GM11168 (cell line): ENCODE measurements at regions not wholly inside any gene's neighbourhood (a gene's known extent, or its start where the extent isn't known, plus 50 kb on each side); places are given as distances from the start of the nearest gene placed in this dataset.
"Not testable (repeated sequence)": the region's sequence is repeated elsewhere in the genome, so short reads cannot be mapped to it uniquely, and the experiment has no call there.

Source experiments
- in situ Hi-C: fragments of 300-500 bp; cut with MboI; formaldehyde crosslinking; loops from one replicate; pipeline ENCODE4 v1.12.0; 2022; ENCODE audit warnings: low sequenced_read_pairs; ENCODE audit not compliant: unreplicated experiment

DNA sequence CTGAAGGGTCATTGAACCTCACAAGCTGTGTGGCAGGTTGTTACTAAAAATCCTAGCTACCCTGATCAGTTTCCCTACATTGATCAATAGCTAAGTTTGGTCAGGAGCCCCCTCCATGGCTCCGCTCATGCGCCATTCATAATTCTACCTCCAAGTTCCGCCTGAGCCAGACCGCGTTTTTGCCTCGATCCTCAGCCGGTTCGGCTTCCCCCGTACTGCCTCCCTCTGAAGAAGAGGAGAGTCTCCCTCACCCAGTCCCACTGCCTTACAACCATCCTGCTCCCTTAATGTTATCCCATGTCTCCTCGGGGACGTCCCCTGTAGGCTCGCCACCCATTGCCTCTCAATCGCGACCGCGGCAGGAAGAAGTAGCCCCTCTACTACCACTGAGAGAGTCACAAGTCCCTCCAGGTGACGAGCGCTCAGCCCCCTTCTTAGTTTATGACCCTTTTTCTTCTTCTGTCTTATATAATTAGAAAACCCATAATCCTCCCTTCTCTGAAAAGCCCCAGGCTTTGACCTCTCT lies 158.2 kb downstream of the DEFB131A start:
- in situ Hi-C loops = no loop called here

DNA sequence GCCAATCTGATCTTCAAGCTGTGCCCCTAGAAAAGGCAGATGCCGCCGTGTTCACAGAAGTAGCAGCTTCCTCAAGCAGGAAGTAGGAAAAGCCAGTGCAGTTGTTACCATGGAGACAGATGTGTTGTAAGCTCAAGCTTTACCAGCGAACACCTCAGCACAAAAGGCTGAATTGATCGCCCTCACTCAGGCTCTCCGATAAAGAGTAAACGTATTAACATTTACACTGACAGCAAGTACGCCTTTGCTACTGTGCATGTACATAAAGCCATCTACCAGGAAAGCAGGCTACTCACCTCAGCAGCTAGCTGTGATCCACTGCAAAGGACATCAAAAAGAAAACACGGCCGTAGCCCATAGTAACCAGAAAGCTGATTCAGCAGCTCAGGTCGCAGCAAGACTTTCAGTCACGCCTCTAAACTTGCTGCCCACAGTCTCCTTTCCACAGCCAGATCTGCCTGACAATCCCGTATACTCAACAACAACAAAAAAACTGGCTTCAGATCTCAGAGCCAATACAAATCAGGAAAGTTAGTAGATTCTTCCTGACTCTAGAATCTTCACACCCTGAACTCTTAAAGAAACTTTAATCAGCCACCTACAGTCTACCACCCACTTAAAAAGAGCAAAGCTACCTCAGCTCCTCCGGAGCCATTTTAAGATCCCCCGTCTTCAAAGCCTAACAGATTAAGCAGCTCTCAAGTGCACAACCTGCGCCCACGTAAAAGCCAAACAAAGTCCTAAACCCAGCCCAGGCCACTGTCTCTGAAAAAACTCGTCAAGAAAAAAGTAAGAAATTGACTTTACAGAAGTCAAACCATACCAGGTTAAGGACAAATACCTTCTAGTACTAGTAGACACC lies 160.0 kb downstream of the DEFB131A start:
- in situ Hi-C loops = not testable (repeated sequence)

DNA sequence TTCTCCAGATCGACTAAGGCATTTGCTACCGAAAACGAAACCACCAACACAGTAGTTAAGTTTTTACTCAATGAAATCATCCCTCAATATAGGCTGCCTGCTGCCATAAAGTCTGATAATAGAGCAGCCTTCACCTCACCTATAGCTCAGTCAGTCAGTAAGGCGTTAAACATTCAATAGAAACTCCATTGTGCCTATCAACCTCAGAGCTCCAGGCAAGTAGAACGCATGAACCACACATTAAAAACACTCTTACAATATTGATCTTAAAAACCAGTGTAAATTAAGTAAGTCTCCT lies 160.6 kb downstream of the DEFB131A start:
- in situ Hi-C loops = not testable (repeated sequence)

DNA sequence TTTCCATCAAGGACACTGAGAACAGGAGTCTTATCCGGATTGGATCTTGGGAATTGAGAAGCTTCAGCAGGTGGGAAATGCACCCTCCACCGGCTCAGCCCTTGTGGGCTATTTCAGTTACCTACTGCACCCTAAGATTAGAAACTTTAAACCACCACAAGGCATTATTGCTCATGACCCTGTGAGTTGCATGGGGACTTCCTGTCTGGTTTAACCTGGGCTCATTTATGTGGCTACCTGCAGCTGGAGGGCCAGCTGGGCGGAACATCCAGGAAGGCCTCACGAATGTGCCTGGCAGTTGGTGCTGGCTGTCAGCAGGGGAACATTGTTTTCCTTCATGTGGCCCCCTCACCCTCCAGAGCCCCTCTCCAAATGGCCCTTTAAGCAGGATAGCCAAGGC lies 164.1 kb downstream of the DEFB131A start:
- in situ Hi-C loops = no loop called here

DNA sequence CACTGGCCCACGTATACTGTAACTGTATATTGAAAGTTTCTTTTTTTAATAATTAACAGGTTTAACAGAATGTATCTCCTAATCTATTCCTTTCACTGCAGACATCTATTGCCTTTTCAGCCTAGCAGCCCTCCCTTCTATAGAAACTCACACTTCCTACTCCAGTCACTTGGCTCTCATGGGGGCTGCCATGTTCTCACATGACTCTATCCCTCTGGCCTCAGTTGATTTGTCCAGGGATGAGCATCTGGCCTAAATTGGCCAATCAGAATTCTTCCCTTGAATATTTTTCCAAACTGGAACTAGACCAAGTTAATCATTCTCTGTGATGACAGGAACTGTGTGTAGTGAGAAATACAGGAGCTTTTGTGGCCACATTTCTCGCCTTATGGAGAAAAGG lies 166.1 kb downstream of the DEFB131A start:
- in situ Hi-C loops = not testable (repeated sequence)

DNA sequence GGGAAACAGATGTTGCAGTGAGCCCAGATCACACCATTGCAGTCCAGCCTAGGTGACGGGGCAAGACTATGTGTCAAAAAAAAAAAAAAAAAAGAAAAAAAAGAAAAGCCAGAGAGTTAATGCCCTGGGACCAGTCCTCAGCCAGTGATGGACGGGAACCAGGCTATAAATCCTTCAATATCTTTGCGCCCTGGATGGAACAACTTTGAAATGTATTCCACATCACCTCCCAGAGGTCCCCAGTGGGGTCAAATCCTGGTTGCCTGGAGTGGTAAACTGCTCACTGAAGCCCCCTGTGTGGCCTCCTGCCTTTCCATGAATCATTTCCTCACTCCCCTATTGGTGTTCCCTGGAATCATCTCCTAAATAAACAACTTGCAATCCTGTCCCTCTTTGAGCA lies 166.9 kb downstream of the DEFB131A start:
- in situ Hi-C loops = no loop called here

DNA sequence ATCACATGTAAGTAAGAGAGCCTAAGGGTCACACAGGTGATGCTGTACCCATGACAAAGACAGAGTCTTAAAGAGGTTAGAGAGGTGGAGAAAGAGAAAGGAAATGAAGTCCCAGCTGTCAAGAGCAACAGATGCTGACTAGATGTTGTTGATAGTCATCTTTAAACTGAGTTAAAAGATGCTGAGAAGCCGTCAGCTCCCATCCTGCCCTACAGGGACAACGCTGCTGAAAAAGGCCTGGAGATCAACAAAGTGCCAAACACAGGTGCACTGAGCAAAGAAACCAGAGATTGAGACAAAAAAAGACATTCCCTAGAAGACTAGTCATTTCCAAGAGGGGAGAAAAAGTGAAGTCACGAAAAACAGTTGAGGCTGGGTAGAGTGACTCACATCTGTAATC lies 145.0 kb upstream of the DRD5 start:
- in situ Hi-C loops = loop anchor here (25.0 kb wide), 1 partner anchor 99 kb away; no protein-coding TSS in a partner anchor

DNA sequence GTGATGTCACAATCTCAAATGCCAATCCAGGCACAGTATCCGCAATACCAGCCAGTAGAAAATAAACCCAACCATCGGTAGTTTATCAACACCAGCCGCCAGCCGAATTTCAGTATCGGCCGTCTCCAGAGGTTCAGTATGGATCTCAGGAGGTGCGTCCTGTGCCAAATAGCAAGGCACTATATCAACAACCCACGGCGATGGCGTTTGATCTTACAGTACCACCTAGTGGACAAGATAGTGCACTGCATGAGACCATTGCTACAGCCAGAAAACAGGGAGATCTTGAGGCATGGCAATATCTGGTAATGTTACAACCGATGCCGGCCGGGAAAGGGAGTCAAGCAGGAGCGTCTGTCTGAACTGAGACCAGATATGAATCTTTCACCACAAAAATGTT lies 121.8 kb upstream of the DRD5 start:
- in situ Hi-C loops = not testable (repeated sequence)

DNA sequence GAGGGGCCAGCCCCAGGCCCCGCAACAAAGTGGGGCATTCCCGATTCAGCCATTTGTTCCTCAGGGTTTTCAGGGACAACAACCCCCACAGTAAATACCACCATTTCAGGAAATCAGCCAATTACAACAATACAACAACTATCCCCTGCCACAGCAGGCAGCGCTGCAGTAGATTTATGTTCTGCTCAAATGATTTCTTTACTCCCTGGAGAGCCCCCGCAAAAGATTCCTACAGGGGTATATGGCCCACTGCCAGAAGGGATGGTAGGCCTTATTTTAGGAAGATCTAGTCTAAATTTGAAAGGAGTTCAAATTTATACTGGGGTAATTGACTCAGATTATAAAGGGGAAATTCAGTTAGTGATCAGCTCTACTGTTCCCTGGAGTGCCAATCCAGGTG lies 120.5 kb upstream of the DRD5 start:
- in situ Hi-C loops = not testable (repeated sequence)

DNA sequence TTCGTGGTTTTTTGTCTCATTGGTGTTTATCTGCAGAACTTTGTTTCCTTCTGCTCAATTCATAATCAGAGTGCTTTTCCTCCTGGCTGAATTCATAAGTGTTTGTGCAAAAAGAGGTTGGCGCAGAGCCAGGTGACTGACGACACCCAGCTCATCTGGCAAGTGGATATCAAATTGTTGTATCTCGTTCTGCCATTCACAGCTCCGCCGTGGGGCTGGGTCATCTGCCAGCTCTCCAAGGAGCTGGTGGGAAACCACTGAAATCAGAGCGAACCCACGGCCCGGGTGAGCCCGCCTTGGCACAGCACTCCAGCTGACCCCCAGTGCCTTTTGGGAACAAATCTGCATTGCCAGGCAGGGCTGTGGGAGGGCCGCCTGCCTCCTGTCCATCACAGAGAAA lies 110.7 kb upstream of the DRD5 start:
- in situ Hi-C loops = not testable (repeated sequence)

DNA sequence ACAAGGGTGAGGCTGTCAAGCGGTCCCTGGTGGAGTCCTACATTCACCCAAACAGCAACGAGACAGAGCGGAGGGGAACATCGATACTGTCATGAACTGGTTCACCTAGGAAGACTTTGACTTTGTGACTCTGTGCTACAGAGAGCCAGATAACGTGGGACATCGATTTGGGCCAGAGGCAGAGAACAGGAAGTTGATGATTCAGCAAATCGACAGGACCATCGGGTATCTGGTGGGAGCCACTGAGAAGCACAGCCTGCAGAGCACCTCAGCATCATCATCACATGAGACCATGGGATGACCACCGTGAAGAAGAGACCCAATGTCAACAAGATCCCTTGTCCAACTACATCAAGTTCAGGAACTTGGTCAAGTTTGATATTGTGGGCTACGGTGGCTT lies 104.1 kb upstream of the DRD5 start:
- in situ Hi-C loops = not testable (repeated sequence)

DNA sequence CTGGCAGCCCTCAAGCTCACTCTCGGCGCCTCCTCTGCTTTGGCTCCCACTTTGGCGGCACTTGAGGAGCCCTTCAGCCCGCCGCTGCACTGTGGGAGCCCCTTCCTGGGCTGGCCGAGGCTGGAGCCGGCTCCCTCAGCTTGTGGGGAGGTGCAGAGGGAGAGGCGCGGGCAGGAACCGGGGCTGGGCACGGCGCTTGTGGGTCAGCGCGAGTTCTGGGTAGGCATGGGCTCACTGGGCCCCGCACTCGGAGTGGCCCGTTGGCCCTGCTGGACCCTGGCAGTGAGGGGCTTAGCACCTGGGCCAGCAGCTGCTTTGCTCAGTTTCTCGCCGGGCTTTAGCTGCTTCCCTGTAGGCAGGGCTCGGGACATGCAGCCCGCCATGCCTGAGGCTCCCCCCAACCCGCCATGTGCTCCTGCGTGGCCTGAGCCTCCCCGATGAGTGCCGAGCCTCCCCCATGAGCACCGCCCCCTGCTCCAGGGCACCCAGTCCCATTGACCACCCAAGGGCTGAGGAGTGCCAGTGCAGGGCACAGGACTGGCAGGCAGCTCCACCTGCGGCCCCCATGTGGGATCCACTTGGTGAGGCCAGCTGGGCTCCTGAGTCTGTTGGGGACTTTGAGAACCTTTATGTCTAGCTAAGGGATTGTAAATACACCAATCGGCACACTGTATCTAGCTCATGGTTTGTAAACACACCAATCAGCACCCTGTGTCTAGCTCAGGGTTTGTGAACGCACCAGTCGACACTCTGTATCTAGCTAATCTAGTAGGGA lies 101.5 kb upstream of the DRD5 start:
- in situ Hi-C loops = loop anchor here (10.0 kb wide), 1 partner anchor 535 kb away; no protein-coding TSS in a partner anchor

DNA sequence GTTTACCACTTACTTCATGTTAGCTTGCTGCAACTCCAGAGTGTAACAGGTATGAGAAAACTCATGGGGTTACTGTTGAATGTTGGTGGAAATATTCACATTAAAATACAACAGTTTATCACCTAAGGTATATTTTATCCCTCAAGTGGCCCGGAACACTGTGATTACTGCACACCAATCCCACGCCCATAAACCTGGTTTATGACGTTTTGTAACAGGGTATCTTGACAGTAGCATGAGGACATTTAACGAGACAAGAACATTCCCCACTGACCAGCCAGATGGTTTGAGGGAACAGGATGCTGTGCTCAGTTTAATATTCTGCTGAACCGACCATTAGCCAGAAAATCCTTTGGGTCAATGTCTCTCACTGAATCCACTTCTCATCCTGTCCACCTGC lies 98.3 kb upstream of the DRD5 start:
- in situ Hi-C loops = loop anchor here (10.0 kb wide), 1 partner anchor 538 kb away; no protein-coding TSS in a partner anchor

DNA sequence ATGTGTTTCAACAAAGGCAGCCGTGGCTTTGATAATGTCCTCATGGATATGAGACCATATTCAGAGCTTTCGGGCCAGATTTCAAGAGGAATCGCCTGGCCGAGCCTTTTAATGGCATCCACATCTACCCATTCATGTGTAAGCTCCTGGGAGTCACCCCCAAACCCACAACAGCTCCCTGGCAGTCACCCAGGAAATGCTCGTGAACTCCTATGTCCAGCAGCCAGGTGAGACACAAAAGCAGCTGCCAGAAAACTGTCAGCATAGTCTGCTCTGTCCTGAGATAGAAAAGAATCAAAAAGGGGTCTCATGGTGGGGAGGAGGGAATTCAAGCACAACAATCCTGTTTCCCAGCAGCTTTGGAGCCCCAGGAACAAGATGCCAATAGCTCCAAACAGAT lies 96.4 kb upstream of the DRD5 start:
- in situ Hi-C loops = loop anchor here (10.0 kb wide), 1 partner anchor 540 kb away; no protein-coding TSS in a partner anchor

DNA sequence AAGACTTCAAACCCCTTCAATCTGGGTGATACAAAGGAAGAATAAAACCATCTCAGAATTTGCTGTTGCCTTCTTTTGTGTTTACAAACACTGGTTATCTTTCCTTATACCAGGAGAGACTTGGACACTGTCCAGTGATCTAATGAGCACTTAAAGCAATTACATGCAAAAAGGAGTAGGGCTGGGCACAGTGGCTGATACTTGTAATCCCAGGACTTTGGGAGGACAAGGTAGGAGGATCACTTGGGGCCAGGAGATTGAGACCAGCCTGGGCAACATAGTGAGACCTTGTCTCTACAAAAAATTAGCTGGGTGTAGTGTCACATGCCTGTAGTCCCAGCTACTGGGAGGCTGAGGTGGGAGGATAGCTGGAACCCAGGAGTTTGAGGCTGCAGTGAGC lies 95.7 kb upstream of the DRD5 start:
- in situ Hi-C loops = loop anchor here (10.0 kb wide), 1 partner anchor 541 kb away; no protein-coding TSS in a partner anchor

DNA sequence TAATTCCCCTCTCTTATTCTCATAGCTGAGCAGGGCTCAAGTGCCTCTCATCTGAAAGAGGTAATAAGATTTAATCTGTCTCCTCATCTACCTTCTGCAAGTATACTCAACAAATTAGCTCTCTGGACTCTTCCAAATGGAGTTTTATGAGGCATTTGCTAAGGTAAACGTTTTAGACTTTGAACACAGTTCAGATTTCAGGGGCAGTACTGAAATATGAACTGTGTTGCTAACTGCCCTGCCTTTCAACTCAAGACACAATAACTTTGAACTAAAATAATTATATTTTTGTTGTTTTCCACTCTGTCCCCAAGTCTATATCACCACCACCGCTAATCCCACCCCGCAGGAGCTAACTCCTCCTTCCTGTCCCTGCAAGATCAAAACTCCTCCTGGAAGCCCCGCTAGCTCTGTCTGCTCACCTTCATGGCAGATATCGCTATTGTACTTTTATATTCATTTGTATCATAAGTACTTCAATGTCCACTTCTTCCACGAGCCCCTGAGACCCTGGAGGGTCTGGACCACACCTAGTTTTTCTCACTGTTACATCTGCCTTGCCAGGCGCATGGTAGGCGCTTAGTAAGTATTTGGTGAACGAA lies 90.7 kb upstream of the DRD5 start:
- in situ Hi-C loops = not testable (repeated sequence)

DNA sequence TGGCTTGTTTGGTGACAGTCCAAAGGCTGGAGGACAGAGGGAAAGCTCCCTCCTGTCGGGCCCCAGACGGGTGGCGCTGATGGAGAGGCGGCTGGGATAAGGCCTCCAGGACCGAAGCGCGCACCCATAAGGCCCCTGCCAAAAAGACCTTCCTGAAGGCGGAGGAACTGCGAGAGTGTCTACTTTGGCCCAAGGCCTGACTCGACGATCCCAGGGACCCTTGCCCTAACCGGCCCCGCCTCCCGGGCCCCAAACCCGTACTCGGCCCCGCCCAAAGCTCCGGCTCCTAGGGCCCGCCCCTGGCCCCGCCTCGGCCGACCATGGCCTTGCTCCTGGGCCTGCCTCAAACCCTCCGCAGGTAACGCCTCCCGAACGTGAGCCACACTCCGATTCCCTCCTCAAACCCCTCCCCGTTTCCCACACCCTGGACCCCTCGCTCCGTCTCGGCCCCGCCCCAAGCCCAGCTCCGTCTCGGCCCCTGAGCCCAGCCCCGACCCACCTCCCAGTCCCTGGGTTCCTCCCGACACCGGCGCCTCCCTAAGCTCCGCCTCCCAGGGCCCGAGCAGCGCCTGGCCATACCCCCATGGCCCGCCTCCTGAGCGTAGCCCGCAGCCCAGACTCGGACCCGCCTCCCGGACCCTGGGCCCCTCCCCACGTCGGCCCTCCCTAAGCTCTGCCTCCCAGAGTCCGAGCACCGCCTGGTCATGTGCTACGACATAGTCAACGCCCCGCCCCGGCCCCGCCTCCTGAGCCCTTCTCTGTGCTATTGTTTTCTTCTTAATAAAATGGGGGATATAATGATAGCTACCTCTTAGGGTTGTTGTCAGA lies 90.0 kb upstream of the DRD5 start:
- in situ Hi-C loops = no loop called here

DNA sequence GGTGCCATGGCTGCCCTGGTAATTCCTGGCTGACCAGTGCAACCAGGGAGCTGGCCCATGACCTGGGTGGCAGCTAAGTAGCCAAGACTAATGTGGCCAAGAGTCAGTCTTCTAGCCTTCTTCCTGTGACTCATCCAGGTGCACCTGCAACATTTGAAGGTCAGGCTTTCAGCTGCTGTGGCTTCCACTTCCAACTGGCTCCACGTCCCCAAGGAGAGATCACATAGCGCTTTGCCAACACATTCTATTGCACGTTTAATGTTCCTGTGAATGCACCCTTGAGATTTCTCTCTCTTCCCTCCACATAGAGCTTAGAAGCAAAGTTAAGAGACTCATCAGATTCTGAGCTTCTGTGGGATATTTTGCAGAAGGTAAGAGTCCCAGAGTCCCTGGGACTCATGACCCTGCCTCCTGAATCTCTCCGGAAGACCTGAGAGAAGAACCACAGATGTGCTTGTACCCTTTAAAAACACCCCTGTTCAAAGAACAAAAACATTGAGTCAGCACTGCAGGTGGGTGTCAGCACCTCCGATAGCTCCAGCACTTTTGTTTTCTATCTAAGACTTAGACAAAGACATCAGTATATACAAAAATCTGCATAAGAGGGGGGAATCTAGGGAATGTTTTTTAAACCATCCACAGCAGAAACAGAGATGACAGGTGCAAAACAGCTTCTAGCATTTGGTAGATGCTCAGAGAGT lies 88.5 kb upstream of the DRD5 start:
- in situ Hi-C loops = not testable (repeated sequence)

DNA sequence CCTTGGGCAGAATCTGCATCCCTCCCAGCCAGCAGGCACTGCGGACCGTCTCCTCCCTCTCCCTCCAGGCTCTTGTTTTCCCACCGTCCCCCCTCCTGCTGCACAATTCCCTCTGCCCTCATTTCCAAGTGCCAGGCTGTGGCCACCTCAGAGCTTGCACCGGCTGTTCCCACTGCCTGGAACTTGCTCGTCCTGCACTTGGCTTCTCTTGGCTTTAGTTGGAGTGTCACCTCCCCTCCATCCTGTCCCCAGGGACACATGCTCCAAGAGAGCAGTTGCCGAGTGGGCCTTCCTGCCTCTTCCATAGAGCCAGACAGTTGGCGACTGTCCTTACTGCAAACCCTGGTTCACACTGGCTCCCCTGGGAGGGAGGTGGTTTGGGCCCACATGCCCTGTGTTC lies 87.0 kb upstream of the DRD5 start:
- in situ Hi-C loops = not testable (repeated sequence)
